ENCODE measurements at regions not wholly inside any gene's neighbourhood (a gene's known extent, or its start where the extent isn't known, plus 50 kb on each side); places are given as distances from the start of the nearest gene placed in this dataset.
"Not testable (repeated sequence)": the region's sequence is repeated elsewhere in the genome, so short reads cannot be mapped to it uniquely, and the experiment has no call there.

- DNase-seq, result no peak
These were observed 617.5 kb upstream of the GRIN3A start for GRCh38 chr9:102355982-102356381.

DNA sequence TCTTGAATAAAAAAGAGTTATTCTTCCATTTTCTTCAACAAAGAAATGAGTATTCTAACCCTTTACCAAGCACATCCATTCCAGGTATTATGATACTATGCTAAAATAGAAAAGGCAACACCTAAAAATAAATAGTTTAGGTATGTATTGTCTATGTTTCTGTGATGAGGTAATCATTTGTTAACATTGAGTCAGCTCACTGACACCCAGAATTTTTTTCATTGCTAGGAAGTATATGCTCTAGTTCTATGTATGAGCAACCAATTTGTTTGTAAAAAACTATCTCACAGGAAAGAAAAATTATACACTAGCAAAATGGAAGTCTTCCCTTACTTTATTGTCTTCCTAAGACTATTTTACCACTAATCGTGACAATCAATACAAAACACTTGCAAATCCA is 615.6 kb upstream of the GRIN3A start:
- DNase-seq, result no peak

DNA sequence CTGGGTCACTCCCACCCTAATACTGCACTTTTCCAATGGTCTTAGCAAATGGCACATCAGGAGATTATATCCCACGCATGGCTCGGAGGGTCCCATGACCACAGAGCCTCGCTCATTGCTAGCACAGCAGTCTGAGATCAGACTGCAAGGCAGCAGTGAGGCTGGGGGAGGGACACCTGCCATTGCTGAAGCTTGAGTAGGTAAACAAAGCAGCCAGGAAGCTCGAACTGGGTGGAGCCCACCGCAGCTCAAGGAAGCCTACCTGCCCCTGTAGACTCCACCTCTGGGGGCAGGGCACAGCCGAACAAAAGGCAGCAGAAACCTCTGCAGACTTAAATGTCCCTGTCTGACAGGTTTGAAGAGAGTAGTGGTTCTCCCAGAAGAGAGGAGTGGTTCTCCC is 599.0 kb upstream of the GRIN3A start:
- not testable (repeated sequence) for DNase-seq

- DNase-seq, result no peak
These were observed 570.9 kb upstream of the GRIN3A start for GRCh38 chr9:102309379-102309778.

- DNase-seq, result no peak
These were observed 556.7 kb upstream of the GRIN3A start for GRCh38 chr9:102295188-102295587.

DNA sequence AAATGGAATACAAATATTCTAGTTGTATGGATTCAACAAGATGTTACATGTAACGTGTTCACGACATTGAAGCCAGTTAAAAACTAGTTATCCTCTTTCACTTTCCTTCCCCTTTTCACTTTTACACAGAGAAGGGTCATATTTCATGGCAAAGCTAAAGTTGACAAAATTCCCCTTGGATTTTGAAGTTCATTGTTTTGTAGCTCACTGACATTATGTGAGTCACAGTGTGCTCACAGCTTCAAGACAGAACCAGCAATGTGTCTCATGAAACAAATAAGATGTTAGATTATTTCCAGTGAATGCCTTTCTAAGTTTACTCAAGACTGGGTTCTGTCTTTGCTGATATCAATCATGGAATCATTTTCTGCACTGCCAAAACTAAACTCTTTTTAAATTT is 535.5 kb upstream of the GRIN3A start:
- no peak for DNase-seq

DNA sequence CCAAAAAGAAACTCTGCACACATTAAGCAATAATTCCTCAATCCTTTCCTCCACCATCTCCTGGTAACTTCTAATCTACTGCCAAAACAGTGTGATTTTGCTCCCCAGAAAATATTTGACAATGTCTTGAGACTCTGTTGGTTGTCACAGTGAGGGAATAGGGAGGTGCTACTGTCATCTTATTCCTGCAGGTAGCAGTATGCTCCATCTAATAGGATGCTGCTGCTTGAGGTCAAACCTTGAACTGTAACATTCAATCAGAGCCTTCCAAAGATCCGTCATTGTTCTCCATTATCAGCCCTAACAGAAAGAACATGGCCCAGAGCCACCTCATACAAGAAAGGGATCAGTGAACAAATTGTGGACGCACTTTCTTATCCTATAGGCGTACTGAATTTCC is 514.7 kb upstream of the GRIN3A start:
- no peak for DNase-seq

GRCh38 chr9:102244916-102245315 is 506.5 kb upstream of the GRIN3A start:
- DNase-seq, result no peak

DNA sequence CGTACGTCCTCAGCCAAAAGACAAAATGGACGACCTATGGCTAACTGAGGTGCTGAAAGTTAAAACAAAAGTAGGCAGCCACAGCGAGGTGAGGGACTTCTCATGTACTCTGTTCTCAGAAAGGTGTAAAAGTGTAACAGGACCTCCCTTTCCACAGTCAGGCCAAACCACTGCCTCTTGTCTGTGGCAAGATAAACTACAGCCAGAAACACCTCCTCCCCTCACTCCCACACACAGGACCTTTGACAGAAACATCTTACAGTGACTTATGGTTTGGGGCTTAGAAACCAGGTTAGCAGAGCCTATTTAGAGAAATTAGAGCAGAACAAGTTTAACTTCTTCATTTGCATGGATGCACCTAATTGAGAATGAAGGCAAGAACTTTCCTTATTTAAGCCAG is 499.1 kb upstream of the GRIN3A start:
- DNase-seq, result no peak

GRCh38 chr9:102237094-102237493 is 498.6 kb upstream of the GRIN3A start:
- no peak for DNase-seq

- not testable (repeated sequence) for DNase-seq
These were observed 489.0 kb upstream of the GRIN3A start for GRCh38 chr9:102227416-102227815.

- DNase-seq, result no peak
These were observed 487.5 kb upstream of the GRIN3A start for GRCh38 chr9:102225841-102226441.

DNA sequence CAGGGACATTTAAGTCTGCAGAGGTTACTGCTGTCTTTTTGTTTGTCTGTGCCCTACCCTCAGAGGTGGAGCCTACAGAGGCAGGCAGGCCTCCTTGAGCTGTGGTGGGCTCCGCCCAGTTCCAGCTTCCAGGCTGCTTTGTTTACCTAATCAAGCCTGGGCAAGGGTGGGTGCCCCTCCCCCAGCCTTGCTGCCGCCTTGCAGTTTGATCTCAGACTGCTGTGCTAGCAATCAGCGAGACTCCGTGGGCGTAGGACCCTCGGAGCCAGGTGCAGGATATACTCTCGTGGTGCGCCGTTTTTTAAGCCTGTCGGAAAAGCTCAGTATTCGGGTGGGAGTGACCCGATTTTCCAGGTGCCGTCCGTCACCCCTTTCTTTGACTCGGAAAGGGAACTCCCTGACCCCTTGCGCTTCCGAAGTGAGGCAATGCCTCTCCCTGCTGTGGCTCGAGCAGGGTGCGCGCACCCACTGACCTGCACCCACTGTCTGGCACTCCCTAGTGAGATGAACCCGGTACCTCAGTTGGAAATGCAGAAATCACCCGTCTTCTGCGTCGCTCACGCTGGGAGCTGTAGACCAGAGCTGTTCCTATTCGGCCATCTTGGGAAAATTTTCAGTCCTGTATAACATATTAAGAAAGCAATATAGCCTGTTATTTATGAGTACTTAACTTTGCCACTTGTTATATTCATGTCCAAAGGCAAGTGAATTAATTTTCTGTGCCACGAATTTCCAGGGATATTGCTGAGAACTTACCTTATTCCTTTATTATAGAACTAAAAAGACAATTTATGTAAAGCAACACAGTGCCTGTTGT is 485.1 kb upstream of the GRIN3A start:
- not testable (repeated sequence) for DNase-seq

GRCh38 chr9:102209176-102209575 is 470.7 kb upstream of the GRIN3A start:
- DNase-seq, result no peak

GRCh38 chr9:102206432-102206831 is 468.0 kb upstream of the GRIN3A start:
- DNase-seq, result no peak

GRCh38 chr9:102205251-102205650 is 466.8 kb upstream of the GRIN3A start:
- no peak for DNase-seq

- DNase-seq, result no peak
These were observed 463.7 kb upstream of the GRIN3A start for GRCh38 chr9:102202126-102202525.

- DNase-seq, result no peak
These were observed 447.5 kb upstream of the GRIN3A start for GRCh38 chr9:102185962-102186361.

DNA sequence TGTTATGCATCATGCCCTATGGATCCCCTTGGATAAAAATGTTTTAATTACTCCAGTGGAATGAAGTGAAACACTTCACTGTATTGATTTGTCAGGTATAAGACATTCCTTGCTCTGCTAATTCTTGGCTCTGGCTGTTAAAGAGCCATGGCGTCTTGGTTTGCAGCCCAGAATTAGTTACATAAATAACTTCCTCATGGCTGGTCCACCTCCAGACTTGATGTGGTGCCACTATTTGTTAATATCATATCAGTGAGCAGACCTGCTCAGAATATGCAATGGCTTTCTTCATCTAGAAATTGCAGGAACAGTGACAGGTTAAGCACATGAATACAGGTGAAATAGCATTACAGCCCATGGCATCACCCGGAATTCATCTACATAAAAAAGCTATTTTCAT is 446.9 kb upstream of the GRIN3A start:
- DNase-seq, result no peak

DNA sequence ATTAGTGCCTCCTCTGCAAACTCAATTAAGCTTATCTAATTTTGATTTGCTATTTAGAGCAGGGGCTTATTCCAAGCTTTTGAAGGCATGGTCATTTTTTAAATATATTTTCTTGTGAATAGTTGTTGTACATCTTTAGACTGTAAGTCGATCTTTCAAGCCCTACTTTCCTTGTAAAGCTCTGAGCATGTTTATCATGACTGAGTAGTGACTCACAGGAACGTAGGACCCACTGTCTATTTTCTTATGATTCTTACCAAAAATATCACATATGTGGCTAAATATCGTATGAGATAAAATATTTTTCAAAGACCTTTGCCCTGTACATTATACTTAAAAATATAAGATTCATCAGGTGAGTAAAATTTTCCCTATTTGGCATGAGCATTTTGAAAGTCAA is 440.4 kb upstream of the GRIN3A start:
- DNase-seq, result no peak

DNA sequence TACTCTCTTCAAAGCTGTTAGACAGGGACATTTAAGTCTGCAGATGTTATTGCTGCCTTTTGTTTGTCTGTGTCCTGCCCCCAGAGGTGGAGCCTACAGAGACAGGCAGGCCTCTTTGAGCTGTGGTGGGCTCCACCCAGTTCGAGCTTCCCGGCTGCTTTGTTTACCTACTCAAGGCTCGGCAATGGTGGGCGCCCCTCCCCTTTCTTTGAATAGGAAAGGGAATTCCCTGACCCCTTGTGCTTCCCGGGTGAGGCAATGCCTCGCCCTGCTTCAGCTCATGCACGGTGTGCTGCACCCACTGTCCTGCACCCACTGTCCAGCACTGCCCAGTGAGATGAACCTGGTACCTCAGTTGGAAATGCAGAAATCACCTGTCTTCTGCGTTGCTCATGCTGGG is 435.8 kb upstream of the GRIN3A start:
- not testable (repeated sequence) for DNase-seq

GRCh38 chr9:102164247-102164646 is 425.8 kb upstream of the GRIN3A start:
- DNase-seq, result no peak

GRCh38 chr9:102153081-102153480 is 414.6 kb upstream of the GRIN3A start:
- DNase-seq, result not testable (repeated sequence)

GRCh38 chr9:102135768-102136167 is 397.3 kb upstream of the GRIN3A start:
- DNase-seq, result no peak

GRCh38 chr9:102124465-102124864 is 386.0 kb upstream of the GRIN3A start:
- DNase-seq, result no peak

All from hematopoietic multipotent progenitor cell treated with erythropoietin and hydrocortisone succinate and interleukin-3 and kit ligand, for 4 days (in vitro differentiated cells).